ENCODE measurements at regions not wholly inside any gene's neighbourhood (a gene's known extent, or its start where the extent isn't known, plus 50 kb on each side); places are given as distances from the start of the nearest gene placed in this dataset.

DNA sequence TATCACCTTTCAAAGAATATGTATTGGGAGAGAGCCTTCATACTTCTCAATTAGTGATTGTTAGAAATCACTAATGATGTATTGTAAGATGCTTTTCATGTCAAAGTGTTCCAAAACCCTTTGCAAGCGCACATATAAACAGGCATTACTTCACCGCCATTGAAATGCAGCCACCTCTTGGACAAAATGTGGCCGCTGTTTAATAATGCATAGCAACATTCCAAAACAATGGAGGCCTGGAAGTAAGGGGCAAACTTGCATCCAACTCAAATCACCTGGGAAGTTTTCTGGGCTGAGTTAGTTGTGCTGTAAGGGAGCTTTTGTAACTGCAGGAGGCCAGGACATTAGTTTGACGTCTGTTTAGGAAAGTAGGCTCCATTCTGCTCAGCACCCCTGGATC, 438.1 kb downstream of the FGF9 start:
- Mint-ChIP-seq H3K4me1 (peaks cover 11% of the 10 kb centered on the region), H3K27ac (no peak overlapping the region), H3K36me3 (ENCODE audit: low read depth) (no peaks in the 10 kb centered on the region), H3K9me3 (no peaks in the 10 kb centered on the region), H3K27me3 (ENCODE audit: insufficient read depth, low read depth, poor library complexity) (peaks cover 2% of the 10 kb centered on the region), H3K4me3 (no peak overlapping the region)
- DNase-seq (ENCODE audit: low spot score), result no peak
- TF ChIP-seq EZH2phosphoT487 (IDR thresholded peaks at IDR 0.05; ENCODE audit: unreplicated experiment), result no peak
- TF ChIP-seq, protein P1, sequence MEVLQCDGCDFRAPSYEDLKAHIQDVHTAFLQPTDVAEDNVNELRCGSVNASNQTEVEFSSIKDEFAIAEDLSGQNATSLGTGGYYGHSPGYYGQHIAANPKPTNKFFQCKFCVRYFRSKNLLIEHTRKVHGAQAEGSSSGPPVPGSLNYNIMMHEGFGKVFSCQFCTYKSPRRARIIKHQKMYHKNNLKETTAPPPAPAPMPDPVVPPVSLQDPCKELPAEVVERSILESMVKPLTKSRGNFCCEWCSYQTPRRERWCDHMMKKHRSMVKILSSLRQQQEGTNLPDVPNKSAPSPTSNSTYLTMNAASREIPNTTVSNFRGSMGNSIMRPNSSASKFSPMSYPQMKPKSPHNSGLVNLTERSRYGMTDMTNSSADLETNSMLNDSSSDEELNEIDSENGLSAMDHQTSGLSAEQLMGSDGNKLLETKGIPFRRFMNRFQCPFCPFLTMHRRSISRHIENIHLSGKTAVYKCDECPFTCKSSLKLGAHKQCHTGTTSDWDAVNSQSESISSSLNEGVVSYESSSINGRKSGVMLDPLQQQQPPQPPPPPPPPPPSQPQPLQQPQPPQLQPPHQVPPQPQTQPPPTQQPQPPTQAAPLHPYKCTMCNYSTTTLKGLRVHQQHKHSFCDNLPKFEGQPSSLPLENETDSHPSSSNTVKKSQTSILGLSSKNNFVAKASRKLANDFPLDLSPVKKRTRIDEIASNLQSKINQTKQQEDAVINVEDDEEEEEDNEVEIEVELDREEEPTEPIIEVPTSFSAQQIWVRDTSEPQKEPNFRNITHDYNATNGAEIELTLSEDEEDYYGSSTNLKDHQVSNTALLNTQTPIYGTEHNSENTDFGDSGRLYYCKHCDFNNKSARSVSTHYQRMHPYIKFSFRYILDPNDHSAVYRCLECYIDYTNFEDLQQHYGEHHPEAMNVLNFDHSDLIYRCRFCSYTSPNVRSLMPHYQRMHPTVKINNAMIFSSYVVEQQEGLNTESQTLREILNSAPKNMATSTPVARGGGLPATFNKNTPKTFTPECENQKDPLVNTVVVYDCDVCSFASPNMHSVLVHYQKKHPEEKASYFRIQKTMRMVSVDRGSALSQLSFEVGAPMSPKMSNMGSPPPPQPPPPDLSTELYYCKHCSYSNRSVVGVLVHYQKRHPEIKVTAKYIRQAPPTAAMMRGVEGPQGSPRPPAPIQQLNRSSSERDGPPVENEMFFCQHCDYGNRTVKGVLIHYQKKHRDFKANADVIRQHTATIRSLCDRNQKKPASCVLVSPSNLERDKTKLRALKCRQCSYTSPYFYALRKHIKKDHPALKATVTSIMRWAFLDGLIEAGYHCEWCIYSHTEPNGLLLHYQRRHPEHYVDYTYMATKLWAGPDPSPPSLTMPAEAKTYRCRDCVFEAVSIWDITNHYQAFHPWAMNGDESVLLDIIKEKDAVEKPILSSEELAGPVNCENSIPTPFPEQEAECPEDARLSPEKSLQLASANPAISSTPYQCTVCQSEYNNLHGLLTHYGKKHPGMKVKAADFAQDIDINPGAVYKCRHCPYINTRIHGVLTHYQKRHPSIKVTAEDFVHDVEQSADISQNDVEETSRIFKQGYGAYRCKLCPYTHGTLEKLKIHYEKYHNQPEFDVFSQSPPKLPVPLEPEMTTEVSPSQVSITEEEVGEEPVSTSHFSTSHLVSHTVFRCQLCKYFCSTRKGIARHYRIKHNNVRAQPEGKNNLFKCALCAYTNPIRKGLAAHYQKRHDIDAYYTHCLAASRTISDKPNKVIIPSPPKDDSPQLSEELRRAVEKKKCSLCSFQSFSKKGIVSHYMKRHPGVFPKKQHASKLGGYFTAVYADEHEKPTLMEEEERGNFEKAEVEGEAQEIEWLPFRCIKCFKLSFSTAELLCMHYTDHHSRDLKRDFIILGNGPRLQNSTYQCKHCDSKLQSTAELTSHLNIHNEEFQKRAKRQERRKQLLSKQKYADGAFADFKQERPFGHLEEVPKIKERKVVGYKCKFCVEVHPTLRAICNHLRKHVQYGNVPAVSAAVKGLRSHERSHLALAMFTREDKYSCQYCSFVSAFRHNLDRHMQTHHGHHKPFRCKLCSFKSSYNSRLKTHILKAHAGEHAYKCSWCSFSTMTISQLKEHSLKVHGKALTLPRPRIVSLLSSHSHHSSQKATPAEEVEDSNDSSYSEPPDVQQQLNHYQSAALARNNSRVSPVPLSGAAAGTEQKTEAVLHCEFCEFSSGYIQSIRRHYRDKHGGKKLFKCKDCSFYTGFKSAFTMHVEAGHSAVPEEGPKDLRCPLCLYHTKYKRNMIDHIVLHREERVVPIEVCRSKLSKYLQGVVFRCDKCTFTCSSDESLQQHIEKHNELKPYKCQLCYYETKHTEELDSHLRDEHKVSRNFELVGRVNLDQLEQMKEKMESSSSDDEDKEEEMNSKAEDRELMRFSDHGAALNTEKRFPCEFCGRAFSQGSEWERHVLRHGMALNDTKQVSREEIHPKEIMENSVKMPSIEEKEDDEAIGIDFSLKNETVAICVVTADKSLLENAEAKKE (CRISPR knock-in tag; IDR thresholded peaks at IDR 0.05), result no peak
- TF ChIP-seq, protein P2, sequence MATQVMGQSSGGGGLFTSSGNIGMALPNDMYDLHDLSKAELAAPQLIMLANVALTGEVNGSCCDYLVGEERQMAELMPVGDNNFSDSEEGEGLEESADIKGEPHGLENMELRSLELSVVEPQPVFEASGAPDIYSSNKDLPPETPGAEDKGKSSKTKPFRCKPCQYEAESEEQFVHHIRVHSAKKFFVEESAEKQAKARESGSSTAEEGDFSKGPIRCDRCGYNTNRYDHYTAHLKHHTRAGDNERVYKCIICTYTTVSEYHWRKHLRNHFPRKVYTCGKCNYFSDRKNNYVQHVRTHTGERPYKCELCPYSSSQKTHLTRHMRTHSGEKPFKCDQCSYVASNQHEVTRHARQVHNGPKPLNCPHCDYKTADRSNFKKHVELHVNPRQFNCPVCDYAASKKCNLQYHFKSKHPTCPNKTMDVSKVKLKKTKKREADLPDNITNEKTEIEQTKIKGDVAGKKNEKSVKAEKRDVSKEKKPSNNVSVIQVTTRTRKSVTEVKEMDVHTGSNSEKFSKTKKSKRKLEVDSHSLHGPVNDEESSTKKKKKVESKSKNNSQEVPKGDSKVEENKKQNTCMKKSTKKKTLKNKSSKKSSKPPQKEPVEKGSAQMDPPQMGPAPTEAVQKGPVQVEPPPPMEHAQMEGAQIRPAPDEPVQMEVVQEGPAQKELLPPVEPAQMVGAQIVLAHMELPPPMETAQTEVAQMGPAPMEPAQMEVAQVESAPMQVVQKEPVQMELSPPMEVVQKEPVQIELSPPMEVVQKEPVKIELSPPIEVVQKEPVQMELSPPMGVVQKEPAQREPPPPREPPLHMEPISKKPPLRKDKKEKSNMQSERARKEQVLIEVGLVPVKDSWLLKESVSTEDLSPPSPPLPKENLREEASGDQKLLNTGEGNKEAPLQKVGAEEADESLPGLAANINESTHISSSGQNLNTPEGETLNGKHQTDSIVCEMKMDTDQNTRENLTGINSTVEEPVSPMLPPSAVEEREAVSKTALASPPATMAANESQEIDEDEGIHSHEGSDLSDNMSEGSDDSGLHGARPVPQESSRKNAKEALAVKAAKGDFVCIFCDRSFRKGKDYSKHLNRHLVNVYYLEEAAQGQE (IDR thresholded peaks at IDR 0.05; ENCODE audit: unreplicated experiment), result no peak
- no peak for TF ChIP-seq STAT1 (IDR thresholded peaks at IDR 0.05; ENCODE audit: unreplicated experiment)
- TF ChIP-seq, protein P3, sequence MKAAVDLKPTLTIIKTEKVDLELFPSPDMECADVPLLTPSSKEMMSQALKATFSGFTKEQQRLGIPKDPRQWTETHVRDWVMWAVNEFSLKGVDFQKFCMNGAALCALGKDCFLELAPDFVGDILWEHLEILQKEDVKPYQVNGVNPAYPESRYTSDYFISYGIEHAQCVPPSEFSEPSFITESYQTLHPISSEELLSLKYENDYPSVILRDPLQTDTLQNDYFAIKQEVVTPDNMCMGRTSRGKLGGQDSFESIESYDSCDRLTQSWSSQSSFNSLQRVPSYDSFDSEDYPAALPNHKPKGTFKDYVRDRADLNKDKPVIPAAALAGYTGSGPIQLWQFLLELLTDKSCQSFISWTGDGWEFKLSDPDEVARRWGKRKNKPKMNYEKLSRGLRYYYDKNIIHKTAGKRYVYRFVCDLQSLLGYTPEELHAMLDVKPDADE (IDR thresholded peaks at IDR 0.05), result no peak
- no peak for TF ChIP-seq ZNF331 (CRISPR knock-in tag; IDR thresholded peaks at IDR 0.05; ENCODE audit: low read depth)
- TF ChIP-seq POLR2AphosphoS5 (IDR thresholded peaks at IDR 0.05; ENCODE audit: low read depth), result no peak
- no peak for TF ChIP-seq NANOG (IDR thresholded peaks at IDR 0.05; ENCODE audit: borderline replicate concordance)
- no peak for TF ChIP-seq ZNF114 (CRISPR knock-in tag; IDR thresholded peaks at IDR 0.05)
- Histone ChIP-seq H3K27ac (ENCODE audit: low read depth) (no peak overlapping the region), H3K4me1 (ENCODE audit: insufficient read depth) (peaks cover 15% of the 10 kb centered on the region), H3K9me2 (ENCODE audit: insufficient read depth) (peaks cover 11% of the 10 kb centered on the region), H3K27me3 (ENCODE audit: insufficient read depth) (no peaks in the 10 kb centered on the region), H3K4me2 (no peak overlapping the region), H3K36me3 (ENCODE audit: insufficient read depth) (no peaks in the 10 kb centered on the region), H2AFZ (no peak overlapping the region), H3K4me3 (no peak overlapping the region), H4K20me1 (replicated peaks; ENCODE audit: insufficient read depth) (peaks cover 6% of the 10 kb centered on the region; the same call in 1 of the 2 replicates), H3K79me2 (replicated peaks; ENCODE audit: insufficient read depth) (peaks cover 26% of the 10 kb centered on the region), H3F3A (replicated peaks; ENCODE audit: low read depth) (no peaks in the 10 kb centered on the region)
- no peak for ATAC-seq

Data from GM23338 (cell line).